OCI-LY7 (cell line): ENCODE measurements at regions not wholly inside any gene's neighbourhood (a gene's known extent, or its start where the extent isn't known, plus 50 kb on each side); places are given as distances from the start of the nearest gene placed in this dataset.

ENCODE experiments used
- BruUV-seq: library from RNA; stranded (reverse); fragments of 400-500 nt; replicated peaks from 2 replicates; lab custom pipeline; 2021; lab: Mats Ljungman, UMichigan
- CTCF ChIA-PET: fragments of 300-600 bp; sonication (Branson Sonifier 250); formaldehyde crosslinking; loops from one replicate; lab custom pipeline; 2022; ENCODE audit warnings: antibody characterized with exemption; ENCODE audit not compliant: unreplicated experiment; lab: Charles Lee
- POLR2A ChIA-PET: fragments of 300-600 bp; sonication (Branson Sonifier 250); formaldehyde crosslinking; loops from one replicate; lab custom pipeline; 2022; ENCODE audit warnings: antibody characterized with exemption; lab: Charles Lee
- DNase-seq: peaks from one replicate; pipeline ENCODE4 v3.0.0-alpha.2; 2015; ENCODE audit warnings: low spot score
- H2AFZ ChIP-seq: fragments of 200-600 bp; sonication (generic), shearing (Covaris generic); 2 replicates; pipeline ENCODE4 v1.6.1; 2014; ENCODE audit warnings: mild to moderate bottlenecking, antibody characterized with exemption, low read length, moderate library complexity
- H3K27ac ChIP-seq: fragments of 200-600 bp; sonication (generic); 2 replicates; pipeline ENCODE4 v1.5.1; 2014; ENCODE audit warnings: mixed run types, low read depth, mild to moderate bottlenecking, moderate library complexity, low read length, inconsistent platforms; ENCODE audit not compliant: poor library complexity, severe bottlenecking
- H3K36me3 ChIP-seq: fragments of 200-600 bp; sonication (generic); 2 replicates; pipeline ENCODE4 v1.6.1; 2014; ENCODE audit warnings: mild to moderate bottlenecking, antibody characterized with exemption, low read length, moderate library complexity, mixed read lengths; ENCODE audit not compliant: insufficient read depth
- H3K4me1 ChIP-seq: fragments of 200-600 bp; sonication (generic); 2 replicates; pipeline ENCODE4 v1.5.1; 2014; ENCODE audit warnings: mild to moderate bottlenecking, low read length; ENCODE audit not compliant: insufficient read depth, poor library complexity, severe bottlenecking
- H3K4me2 ChIP-seq: fragments of 200-600 bp; sonication (generic); 2 replicates; pipeline ENCODE4 v1.6.1; 2014; ENCODE audit warnings: mild to moderate bottlenecking, low read length
- H3K4me3 ChIP-seq: fragments of 200-600 bp; sonication (generic); 2 replicates; pipeline ENCODE4 v1.5.1; 2014; ENCODE audit warnings: mild to moderate bottlenecking, low read depth, low read length; ENCODE audit not compliant: poor library complexity, severe bottlenecking
- H3K79me2 ChIP-seq: fragments of 200-600 bp; sonication (generic); 2 replicates; pipeline ENCODE4 v1.6.1; 2016; ENCODE audit warnings: low read depth, mild to moderate bottlenecking, low read length, moderate library complexity, mixed read lengths; ENCODE audit not compliant: insufficient read depth
- H3K9me2 ChIP-seq: fragments of 200-600 bp; sonication (generic); 2 replicates; pipeline ENCODE4 v1.6.1; 2016; ENCODE audit warnings: mild to moderate bottlenecking, low read length, mixed read lengths; ENCODE audit not compliant: insufficient read depth
- H3K9me3 ChIP-seq: fragments of 200-600 bp; sonication (generic); 2 replicates; pipeline ENCODE4 v1.6.1; 2014; ENCODE audit warnings: mild to moderate bottlenecking, mixed run types, low read length, mixed read lengths
- H4K20me1 ChIP-seq: fragments of 200-600 bp; sonication (generic); 2 replicates; pipeline ENCODE4 v1.6.1; 2014; ENCODE audit warnings: mild to moderate bottlenecking, antibody characterized with exemption, low read length, moderate library complexity, mixed read lengths; ENCODE audit not compliant: insufficient read depth
- CTCF ChIP-seq: fragments of 200-600 bp; sonication (generic); conservative IDR thresholded peaks from 2 replicates; pipeline ENCODE4 v1.5.1; 2014; ENCODE audit warnings: mild to moderate bottlenecking, antibody characterized with exemption, low read length, moderate library complexity, mixed read lengths
- EZH2phosphoT487 ChIP-seq: fragments of 200-600 bp; sonication (generic); IDR thresholded peaks from 2 replicates; pipeline ENCODE4 v1.6.1; 2018; ENCODE audit warnings: low read depth, borderline replicate concordance, mild to moderate bottlenecking, mixed run types, antibody characterized with exemption, low read length, moderate library complexity, mixed read lengths
- intact Hi-C: fragments of 100-400 bp; cut with micrococcal nuclease; formaldehyde crosslinking; loops from one replicate; pipeline ENCODE4 v1.10.0; 2022; ENCODE audit not compliant: unreplicated experiment

- CTCF ChIA-PET: no interaction called here
- TF ChIP-seq EZH2phosphoT487 (no peak), CTCF (no peak)
- Histone ChIP-seq H3K4me3 (no peak overlapping the region), H4K20me1 (no peaks in the 10 kb centered on the region), H3K79me2 (no peaks in the 10 kb centered on the region), H3K4me2 (no peak overlapping the region), H3K9me3 (no peaks in the 10 kb centered on the region), H3K4me1 (no peaks in the 10 kb centered on the region), H3K36me3 (no peaks in the 10 kb centered on the region), H2AFZ (no peak overlapping the region), H3K9me2 (no peaks in the 10 kb centered on the region), H3K27ac (no peak overlapping the region)
- DNase-seq: no peak
- POLR2A ChIA-PET: no interaction called here
- intact Hi-C loops: no loop called here
- BruUV-seq: no TSS peak
Measured at GRCh38 chr14:97250931-97251330, 453.7 kb downstream of the VRK1 start.

- intact Hi-C loops: no loop called here
- Histone ChIP-seq H3K9me3 (no peaks in the 10 kb centered on the region), H3K9me2 (no peaks in the 10 kb centered on the region), H2AFZ (no peak overlapping the region), H3K36me3 (no peaks in the 10 kb centered on the region), H3K4me1 (no peaks in the 10 kb centered on the region), H3K4me3 (no peak overlapping the region), H3K4me2 (no peak overlapping the region), H4K20me1 (no peaks in the 10 kb centered on the region), H3K79me2 (no peaks in the 10 kb centered on the region), H3K27ac (no peak overlapping the region)
- BruUV-seq: no TSS peak
- ChIA-PET CTCF (no interaction called here), POLR2A (no interaction called here)
- no peak for TF ChIP-seq CTCF
- no peak for TF ChIP-seq EZH2phosphoT487
- DNase-seq: no peak
Measured at GRCh38 chr14:97251491-97252155, 454.4 kb downstream of the VRK1 start.

- BruUV-seq: no TSS peak
- Histone ChIP-seq H3K9me2 (no peaks in the 10 kb centered on the region), H3K4me3 (no peak overlapping the region), H4K20me1 (no peaks in the 10 kb centered on the region), H3K9me3 (no peaks in the 10 kb centered on the region), H3K36me3 (no peaks in the 10 kb centered on the region), H3K27ac (no peak overlapping the region), H3K79me2 (no peaks in the 10 kb centered on the region), H2AFZ (no peak overlapping the region), H3K4me1 (no peaks in the 10 kb centered on the region), H3K4me2 (no peak overlapping the region)
- intact Hi-C loops: no loop called here
- TF ChIP-seq EZH2phosphoT487 (no peak), CTCF (no peak)
- no peak for DNase-seq
- ChIA-PET POLR2A (no interaction called here), CTCF (no interaction called here)
Measured at GRCh38 chr14:97253756-97254155, 456.6 kb downstream of the VRK1 start.
